Progenitor cell of endocrine pancreas (in vitro differentiated cells): ENCODE measurements at regions not wholly inside any gene's neighbourhood (a gene's known extent, or its start where the extent isn't known, plus 50 kb on each side); places are given as distances from the start of the nearest gene placed in this dataset.
"Not testable (repeated sequence)": the region's sequence is repeated elsewhere in the genome, so short reads cannot be mapped to it uniquely, and the experiment has no call there.

Source experiments
- DNase-seq: peaks from one replicate; pipeline ENCODE4 v3.0.0; 2021; ENCODE audit warnings: low spot score; ENCODE audit not compliant: unreplicated experiment
- H3K27ac Mint-ChIP-seq: 2 replicates; pipeline ENCODE4 v1.8.0; 2021; ENCODE audit warnings: mild to moderate bottlenecking, moderate library complexity, mixed read lengths
- H3K27me3 Mint-ChIP-seq: 2 replicates; pipeline ENCODE4 v1.8.0; 2021; ENCODE audit warnings: mixed read lengths
- H3K36me3 Mint-ChIP-seq: 2 replicates; pipeline ENCODE4 v1.8.0; 2022; ENCODE audit warnings: mixed read lengths; ENCODE audit not compliant: insufficient read depth
- H3K4me1 Mint-ChIP-seq: 2 replicates; pipeline ENCODE4 v1.8.0; 2021; ENCODE audit warnings: low read depth, mixed read lengths
- H3K4me3 Mint-ChIP-seq: 2 replicates; pipeline ENCODE4 v1.8.0; 2021; ENCODE audit warnings: low read depth, mild to moderate bottlenecking, moderate library complexity, mixed read lengths
- H3K9me3 Mint-ChIP-seq: 2 replicates; pipeline ENCODE4 v1.8.0; 2021; ENCODE audit warnings: low read depth, mixed read lengths
- TF ChIP-seq, protein P1 (sequence below): fragments of 200-600 bp; sonication (generic); IDR thresholded peaks from one replicate; pipeline ENCODE4 v1.5.0; 2021; ENCODE audit warnings: antibody characterized with exemption, mild to moderate bottlenecking; ENCODE audit not compliant: unreplicated experiment

DNA sequence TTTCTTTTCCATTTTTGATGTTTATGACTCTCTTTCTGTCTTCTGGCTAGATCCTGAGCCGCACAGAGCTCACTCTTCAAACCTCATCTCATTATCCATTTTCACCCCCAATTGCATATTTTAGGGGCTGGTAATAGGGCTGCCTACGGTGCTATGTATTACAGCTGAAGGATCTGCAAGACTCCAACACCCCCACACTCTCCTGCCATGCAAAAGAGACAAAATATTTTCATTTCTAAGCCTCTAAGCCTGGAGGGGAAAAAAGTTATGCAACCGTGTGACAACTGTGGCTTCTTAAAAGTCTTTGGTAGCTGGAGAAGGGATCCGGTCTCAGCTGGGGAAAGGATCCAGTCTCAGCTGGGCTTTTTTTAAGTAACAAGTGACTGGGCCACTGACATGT, 311.6 kb downstream of the NPHP4 start:
- peaks cover 17% of the 10 kb centered on the region for H3K27me3 Mint-ChIP-seq
- no peak for DNase-seq
- no peaks in the 10 kb centered on the region for H3K36me3 Mint-ChIP-seq
- no peak overlapping the region for H3K27ac Mint-ChIP-seq
- H3K4me3 Mint-ChIP-seq, result no peak overlapping the region
- peaks cover under 1% of the 10 kb centered on the region for H3K9me3 Mint-ChIP-seq
- peaks cover 2% of the 10 kb centered on the region for H3K4me1 Mint-ChIP-seq
- TF ChIP-seq, protein P1, sequence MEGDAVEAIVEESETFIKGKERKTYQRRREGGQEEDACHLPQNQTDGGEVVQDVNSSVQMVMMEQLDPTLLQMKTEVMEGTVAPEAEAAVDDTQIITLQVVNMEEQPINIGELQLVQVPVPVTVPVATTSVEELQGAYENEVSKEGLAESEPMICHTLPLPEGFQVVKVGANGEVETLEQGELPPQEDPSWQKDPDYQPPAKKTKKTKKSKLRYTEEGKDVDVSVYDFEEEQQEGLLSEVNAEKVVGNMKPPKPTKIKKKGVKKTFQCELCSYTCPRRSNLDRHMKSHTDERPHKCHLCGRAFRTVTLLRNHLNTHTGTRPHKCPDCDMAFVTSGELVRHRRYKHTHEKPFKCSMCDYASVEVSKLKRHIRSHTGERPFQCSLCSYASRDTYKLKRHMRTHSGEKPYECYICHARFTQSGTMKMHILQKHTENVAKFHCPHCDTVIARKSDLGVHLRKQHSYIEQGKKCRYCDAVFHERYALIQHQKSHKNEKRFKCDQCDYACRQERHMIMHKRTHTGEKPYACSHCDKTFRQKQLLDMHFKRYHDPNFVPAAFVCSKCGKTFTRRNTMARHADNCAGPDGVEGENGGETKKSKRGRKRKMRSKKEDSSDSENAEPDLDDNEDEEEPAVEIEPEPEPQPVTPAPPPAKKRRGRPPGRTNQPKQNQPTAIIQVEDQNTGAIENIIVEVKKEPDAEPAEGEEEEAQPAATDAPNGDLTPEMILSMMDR, result no peak

DNA sequence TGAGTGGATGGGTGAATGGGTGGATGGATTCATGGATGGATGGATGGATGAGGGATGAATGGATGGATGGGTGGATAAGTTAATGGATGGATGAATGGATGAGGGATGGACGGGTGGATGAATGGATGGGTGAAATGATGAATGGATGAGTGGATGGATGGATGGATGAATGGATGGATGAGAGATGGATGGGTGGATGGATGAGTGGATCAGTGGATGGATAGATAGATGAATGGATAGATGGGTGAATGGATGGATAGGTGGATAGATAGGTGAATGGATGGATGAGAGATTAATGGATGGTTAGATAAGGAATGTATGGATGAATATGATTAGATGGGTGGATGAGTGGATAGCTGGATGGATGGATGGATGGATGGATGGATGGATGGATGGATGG, 313.5 kb downstream of the NPHP4 start:
- Mint-ChIP-seq H3K27ac (no peak overlapping the region), H3K36me3 (no peaks in the 10 kb centered on the region), H3K4me3 (no peak overlapping the region), H3K27me3 (peaks cover 13% of the 10 kb centered on the region), H3K9me3 (peaks cover 12% of the 10 kb centered on the region), H3K4me1 (peaks cover 2% of the 10 kb centered on the region)
- TF ChIP-seq, protein P1, result no peak
- DNase-seq, result no peak

DNA sequence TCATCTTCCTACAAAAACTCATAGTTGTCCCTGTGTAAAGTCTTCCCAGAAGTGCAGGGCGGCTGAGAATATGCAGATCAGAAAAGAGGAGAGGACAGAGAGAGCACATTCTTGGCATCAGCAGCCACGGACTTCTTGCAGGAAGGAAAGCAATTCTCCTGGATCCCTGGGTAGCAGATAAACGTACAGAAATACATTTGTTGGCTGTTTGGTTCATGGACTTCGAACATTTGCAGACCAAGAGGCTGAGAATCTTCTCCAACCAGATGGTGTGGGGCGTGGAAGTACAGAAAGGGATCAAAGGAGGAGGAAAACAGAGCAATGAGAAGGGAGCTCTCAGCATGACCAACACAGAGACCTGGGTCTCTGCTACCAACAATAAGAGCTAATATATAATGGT, 319.9 kb downstream of the NPHP4 start:
- H3K36me3 Mint-ChIP-seq, H3K4me3 Mint-ChIP-seq, DNase-seq, H3K27ac Mint-ChIP-seq, H3K4me1 Mint-ChIP-seq: not testable (repeated sequence)
- Mint-ChIP-seq H3K9me3 (peaks cover 19% of the 10 kb centered on the region), H3K27me3 (peaks cover 20% of the 10 kb centered on the region)

DNA sequence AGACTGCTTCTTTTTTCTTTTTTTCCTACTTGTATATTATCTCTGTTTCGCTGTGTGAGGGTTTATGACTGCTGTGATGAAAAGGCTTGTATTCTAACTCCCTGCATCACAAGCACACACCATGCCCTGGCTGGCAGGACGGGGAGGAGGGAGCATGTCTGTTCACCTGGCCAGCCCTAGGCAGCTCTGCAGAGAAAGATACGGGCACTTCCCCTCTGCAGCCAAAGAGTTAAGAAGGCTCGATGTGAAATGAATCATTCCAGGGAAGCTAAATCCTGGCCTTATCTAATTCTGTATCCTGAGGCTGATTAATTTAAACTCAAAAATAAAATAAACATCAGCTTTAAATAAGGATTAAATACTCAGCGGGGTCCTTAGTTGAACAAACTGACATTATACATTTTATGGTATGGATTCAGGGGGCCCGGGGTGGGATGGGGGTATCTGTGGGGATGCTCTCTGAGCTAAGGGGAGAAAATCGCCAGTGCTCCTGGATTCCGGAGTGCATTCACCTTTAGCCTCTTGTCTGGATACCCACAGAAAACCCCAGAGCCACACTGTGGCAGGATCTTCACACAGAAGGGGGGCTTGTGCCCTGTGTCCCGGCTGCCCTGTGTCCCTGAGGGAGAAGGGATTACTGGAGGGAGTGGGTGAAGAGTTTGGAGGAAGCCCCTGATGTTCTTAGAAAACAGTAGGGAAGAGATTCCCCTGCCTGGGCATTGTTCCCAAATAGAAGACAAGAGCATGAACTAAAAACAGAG, 321.5 kb downstream of the NPHP4 start:
- Mint-ChIP-seq H3K36me3 (no peaks in the 10 kb centered on the region), H3K4me3 (no peak overlapping the region), H3K27me3 (peaks cover 21% of the 10 kb centered on the region), H3K9me3 (peaks cover 19% of the 10 kb centered on the region), H3K4me1 (no peaks in the 10 kb centered on the region), H3K27ac (no peak overlapping the region)
- TF ChIP-seq, protein P1, result no peak
- no peak for DNase-seq

DNA sequence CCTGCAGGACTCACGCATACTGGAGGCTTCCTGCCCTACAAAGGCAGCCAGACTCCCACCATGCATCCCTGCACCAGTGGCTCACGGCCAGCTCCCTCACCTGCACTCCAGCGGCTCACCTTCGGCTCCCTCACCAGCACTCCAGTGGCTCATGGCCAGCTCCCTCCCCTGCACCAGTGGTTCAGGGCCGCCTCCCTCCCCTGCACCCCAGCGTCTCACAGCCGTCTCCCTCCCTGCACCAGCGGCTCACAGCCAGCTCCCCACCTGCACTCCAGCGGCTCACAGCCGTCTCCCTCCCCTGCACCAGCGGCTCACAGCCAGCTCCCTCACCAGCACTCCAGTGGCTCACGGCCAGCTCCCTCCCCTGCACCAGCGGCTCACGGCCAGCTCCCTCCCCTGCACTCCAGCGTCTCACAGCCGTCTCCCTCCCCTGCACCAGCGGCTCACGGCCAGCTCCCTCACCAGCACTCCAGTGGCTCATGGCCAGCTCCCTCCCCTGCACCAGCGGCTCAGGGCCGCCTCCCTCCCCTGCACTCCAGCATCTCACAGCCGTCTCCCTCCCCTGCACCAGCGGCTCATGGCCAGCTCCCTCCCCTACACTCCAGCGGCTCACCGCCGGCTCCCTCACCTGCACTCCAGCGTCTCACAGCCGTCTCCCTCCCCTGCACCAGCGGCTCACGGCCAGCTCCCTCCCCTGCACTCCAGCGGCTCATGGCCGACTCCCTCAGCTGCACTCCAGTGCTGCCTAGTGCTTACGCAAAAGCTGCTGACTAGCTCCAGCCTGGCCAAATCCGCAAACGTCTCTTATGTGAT, 324.5 kb downstream of the NPHP4 start:
- DNase-seq, result no peak
- Mint-ChIP-seq H3K27ac (no peak overlapping the region), H3K4me3 (no peak overlapping the region), H3K9me3 (peaks cover 7% of the 10 kb centered on the region), H3K36me3 (no peaks in the 10 kb centered on the region), H3K4me1 (no peaks in the 10 kb centered on the region), H3K27me3 (peaks cover 19% of the 10 kb centered on the region)
- TF ChIP-seq, protein P1, result no peak
